IMR-90 (cell line): ENCODE measurements at regions not wholly inside any gene's neighbourhood (a gene's known extent, or its start where the extent isn't known, plus 50 kb on each side); places are given as distances from the start of the nearest gene placed in this dataset.

Source experiments
- ATAC-seq: fragments of 200-7000 bp; cut with Tn5 transposase; 2 replicates; pipeline ENCODE4 v1.9.1; 2020; ENCODE audit warnings: low read depth, mild to moderate bottlenecking, moderate library complexity
- BruUV-seq: library from RNA; stranded (reverse); fragments of 400-500 nt; replicated peaks from 2 replicates; lab custom pipeline; 2021; lab: Mats Ljungman, UMichigan
- CTCF ChIA-PET: fragments of 300-600 bp; formaldehyde crosslinking; extraction: SDS; loops from one replicate; lab custom pipeline; 2021; ENCODE audit warnings: antibody characterized with exemption; lab: Yijun Ruan, JAX
- POLR2A ChIA-PET: fragments of 300-600 bp; sonication (Branson Sonifier 250); formaldehyde crosslinking; loops from one replicate; lab custom pipeline; 2022; ENCODE audit warnings: antibody characterized with exemption; ENCODE audit not compliant: unreplicated experiment; lab: Charles Lee
- DNase-seq: peaks from one replicate; pipeline ENCODE4 v3.0.0; 2013
- H2AFZ ChIP-seq: replicated peaks from 2 replicates; pipeline ENCODE3; 2013; ENCODE audit warnings: low read length, mild to moderate bottlenecking; ENCODE audit not compliant: poor library complexity
- H2AK5ac ChIP-seq: 2 replicates; pipeline ENCODE4 v1.6.1; 2013; ENCODE audit warnings: low read depth, low read length, inconsistent platforms
- H2AK9ac ChIP-seq: replicated peaks from 2 replicates; pipeline ENCODE3; 2013; ENCODE audit warnings: mild to moderate bottlenecking, low read depth, low read length, moderate library complexity; ENCODE audit not compliant: poor library complexity
- H2BK120ac ChIP-seq: 2 replicates; pipeline ENCODE4 v1.6.1; 2013; ENCODE audit warnings: low read depth, low read length, inconsistent platforms
- H2BK15ac ChIP-seq: 3 replicates; pipeline ENCODE4 v1.6.1; 2013; ENCODE audit warnings: low read depth, low read length, inconsistent platforms
- H2BK20ac ChIP-seq: 2 replicates; pipeline ENCODE4 v1.6.1; 2013; ENCODE audit warnings: low read depth, mild to moderate bottlenecking, inconsistent platforms, low read length, moderate library complexity
- H2BK5ac ChIP-seq: 2 replicates; pipeline ENCODE4 v1.6.1; 2013; ENCODE audit warnings: mild to moderate bottlenecking, low read depth, low read length, inconsistent platforms; ENCODE audit not compliant: poor library complexity, severe bottlenecking
- H3K14ac ChIP-seq: replicated peaks from 2 replicates; pipeline ENCODE4 v1.6.1; 2013; ENCODE audit warnings: low read depth, low read length, inconsistent platforms
- H3K18ac ChIP-seq: 2 replicates; pipeline ENCODE4 v1.6.1; 2013; ENCODE audit warnings: low read depth, low read length, control low read depth
- H3K23ac ChIP-seq: 2 replicates; pipeline ENCODE4 v1.6.1; 2013; ENCODE audit warnings: low read depth, low read length, inconsistent platforms
- H3K27ac ChIP-seq: 2 replicates; pipeline ENCODE4 v1.5.1; 2013; ENCODE audit warnings: mild to moderate bottlenecking, control low read depth, low read length; ENCODE audit not compliant: insufficient read depth
- H3K27me3 ChIP-seq: 2 replicates; pipeline ENCODE4 v1.6.1; 2013; ENCODE audit warnings: low read length; ENCODE audit not compliant: control insufficient read depth, insufficient read depth
- H3K36me3 ChIP-seq: 2 replicates; pipeline ENCODE4 v1.6.1; 2013; ENCODE audit warnings: low read length, mixed read lengths; ENCODE audit not compliant: control insufficient read depth, insufficient read depth
- H3K4ac ChIP-seq: 2 replicates; pipeline ENCODE4 v1.6.1; 2013; ENCODE audit warnings: low read depth, low read length, inconsistent platforms
- H3K4me1 ChIP-seq: 2 replicates; pipeline ENCODE4 v1.6.1; 2013; ENCODE audit warnings: low read length, mixed read lengths; ENCODE audit not compliant: control insufficient read depth, insufficient read depth
- H3K4me2 ChIP-seq: 2 replicates; pipeline ENCODE4 v1.6.1; 2013; ENCODE audit warnings: low read depth, mild to moderate bottlenecking, control low read depth, low read length, moderate library complexity
- H3K4me3 ChIP-seq: 2 replicates; pipeline ENCODE4 v1.5.1; 2013; ENCODE audit warnings: low read depth, mild to moderate bottlenecking, control low read depth, low read length, moderate library complexity; ENCODE audit not compliant: insufficient read depth
- H3K56ac ChIP-seq: 2 replicates; pipeline ENCODE4 v1.6.1; 2013; ENCODE audit warnings: low read length, inconsistent platforms; ENCODE audit not compliant: insufficient read depth; ENCODE audit errors: extremely low read depth
- H3K79me1 ChIP-seq, 2 experiments: 2 replicates each; pipeline ENCODE4 v1.6.1; 2013; ENCODE audit warnings: low read length in 2 of 2, inconsistent platforms in 1 of 2, low read depth in 1 of 2
- H3K9ac ChIP-seq: 2 replicates; pipeline ENCODE4 v1.6.1; 2013; ENCODE audit warnings: low read depth, low read length, control low read depth
- H3K9me1 ChIP-seq: 2 replicates; pipeline ENCODE4 v1.6.1; 2013; ENCODE audit warnings: low read length, inconsistent platforms; ENCODE audit not compliant: insufficient read depth
- H3K9me3 ChIP-seq: 2 replicates; pipeline ENCODE4 v1.6.1; 2013; ENCODE audit warnings: low read length; ENCODE audit not compliant: control insufficient read depth, insufficient read depth
- H4K20me1 ChIP-seq: 2 replicates; pipeline ENCODE4 v1.6.1; 2013; ENCODE audit warnings: low read length, inconsistent platforms; ENCODE audit not compliant: insufficient read depth
- H4K5ac ChIP-seq: 2 replicates; pipeline ENCODE4 v1.6.1; 2013; ENCODE audit warnings: mild to moderate bottlenecking, low read depth, low read length, control low read depth
- H4K8ac ChIP-seq, 2 experiments: 2 replicates each; pipeline ENCODE4 v1.6.1; 2013; ENCODE audit warnings: low read depth in 2 of 2, low read length in 2 of 2, control low read depth in 1 of 2, inconsistent platforms in 1 of 2
- H4K91ac ChIP-seq: 2 replicates; pipeline ENCODE4 v1.6.1; 2013; ENCODE audit warnings: low read depth, low read length, inconsistent platforms; ENCODE audit not compliant: insufficient read depth
- CEBPB ChIP-seq: IDR thresholded peaks from 2 replicates; pipeline ENCODE4 v1.6.1; 2012; ENCODE audit warnings: low read depth, low read length, improper control_type of control experiment
- WGBS, 2 experiments: methylation state at CpG; one replicate each; pipeline versions ENCODE4 v1.1.5 to v1.1.7; 2013; ENCODE audit warnings: missing lambda C conversion rate in 2 of 2; ENCODE audit not compliant: insufficient read length in 1 of 2; ENCODE audit errors: extremely low coverage in 2 of 2; 5-methylcytosine and 5-hydroxymethylcytosine counted together
- dilution Hi-C: fragments of 300-500 bp; cut with HindIII; formaldehyde crosslinking; loops from one replicate; pipeline ENCODE4 v1.14.3; 2018; ENCODE audit warnings: low sequenced_read_pairs; ENCODE audit not compliant: unreplicated experiment
- in situ Hi-C: fragments of 300-500 bp; cut with MboI; formaldehyde crosslinking; loops from 3 replicates; pipeline ENCODE4 v1.14.3; 2019; ENCODE audit warnings: low sequenced_read_pairs, inconsistent platforms, mixed read lengths
- intact Hi-C: fragments of 100-400 bp; cut with micrococcal nuclease; formaldehyde crosslinking; loops from 2 replicates; pipeline ENCODE4 v1.10.0; 2022
- TF ChIP-seq, protein P1 (sequence below): fragments of 150-350 bp; IDR thresholded peaks from 2 replicates; pipeline ENCODE4 v1.6.1; 2016; ENCODE audit warnings: low read depth, mild to moderate bottlenecking, low read length, moderate library complexity, borderline replicate concordance

DNA sequence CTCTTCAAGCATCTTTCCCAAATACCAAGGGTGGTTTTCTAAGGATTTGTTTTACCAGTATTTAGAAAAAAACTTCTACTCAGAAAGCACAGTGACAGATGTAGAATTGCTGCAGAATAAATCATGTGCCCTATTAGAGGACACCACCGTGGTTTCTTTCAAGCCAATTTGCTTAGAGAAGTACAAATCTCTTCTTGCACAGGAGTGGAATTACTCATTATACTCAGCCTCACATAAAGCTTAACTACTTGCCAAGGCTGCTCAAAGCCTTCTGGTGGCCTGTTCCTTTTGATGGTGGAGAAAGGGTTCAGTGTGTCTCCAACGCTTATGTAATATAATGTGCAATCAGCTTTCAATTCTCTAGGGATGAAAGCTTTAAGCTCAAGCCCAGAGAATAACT lies 66.5 kb upstream of the CTNNA2 start:
- no peak overlapping the region for H3K18ac ChIP-seq
- H2BK5ac ChIP-seq = no peak overlapping the region
- H3K27me3 ChIP-seq = no peaks in the 10 kb centered on the region
- no peak overlapping the region for H2AFZ ChIP-seq
- H2AK9ac ChIP-seq = no peak overlapping the region
- no peak overlapping the region for H3K23ac ChIP-seq
- ChIA-PET CTCF (no interaction called here), POLR2A (no interaction called here)
- no peak overlapping the region for H3K4ac ChIP-seq
- H3K9me1 ChIP-seq = no peaks in the 10 kb centered on the region
- in situ Hi-C loops = no loop called here
- H3K4me2 ChIP-seq = no peak overlapping the region
- H3K4me3 ChIP-seq = no peak overlapping the region
- H2AK5ac ChIP-seq = no peak overlapping the region
- H3K27ac ChIP-seq = no peak overlapping the region
- H3K14ac ChIP-seq = no peak overlapping the region
- H3K56ac ChIP-seq = no peak overlapping the region
- no CpG with 5 or more reads among the region's 2 CpGs for WGBS, 2 experiments
- no TSS peak for BruUV-seq
- dilution Hi-C loops = no loop called here
- H4K91ac ChIP-seq = no peak overlapping the region
- no peak for ATAC-seq
- H3K79me1 ChIP-seq = no peaks in the 10 kb centered on the region
- TF ChIP-seq, protein P1, sequence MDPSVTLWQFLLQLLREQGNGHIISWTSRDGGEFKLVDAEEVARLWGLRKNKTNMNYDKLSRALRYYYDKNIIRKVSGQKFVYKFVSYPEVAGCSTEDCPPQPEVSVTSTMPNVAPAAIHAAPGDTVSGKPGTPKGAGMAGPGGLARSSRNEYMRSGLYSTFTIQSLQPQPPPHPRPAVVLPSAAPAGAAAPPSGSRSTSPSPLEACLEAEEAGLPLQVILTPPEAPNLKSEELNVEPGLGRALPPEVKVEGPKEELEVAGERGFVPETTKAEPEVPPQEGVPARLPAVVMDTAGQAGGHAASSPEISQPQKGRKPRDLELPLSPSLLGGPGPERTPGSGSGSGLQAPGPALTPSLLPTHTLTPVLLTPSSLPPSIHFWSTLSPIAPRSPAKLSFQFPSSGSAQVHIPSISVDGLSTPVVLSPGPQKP = no peak
- TF ChIP-seq CEBPB = no peak
- H2BK120ac ChIP-seq = no peak overlapping the region
- no peak overlapping the region for H2BK15ac ChIP-seq
- no peaks in the 10 kb centered on the region for H3K4me1 ChIP-seq
- DNase-seq = no peak
- no peak overlapping the region for H2BK20ac ChIP-seq
- H3K9ac ChIP-seq = no peak overlapping the region
- intact Hi-C loops = no loop called here
- H4K8ac ChIP-seq = no peak overlapping the region
- peaks cover 5% of the 10 kb centered on the region for H3K9me3 ChIP-seq
- no peak overlapping the region for H4K5ac ChIP-seq
- H3K36me3 ChIP-seq = no peaks in the 10 kb centered on the region
- no peaks in the 10 kb centered on the region for H4K20me1 ChIP-seq
